Body of pancreas (tissue), 4 donors: ENCODE measurements at regions not wholly inside any gene's neighbourhood (a gene's known extent, or its start where the extent isn't known, plus 50 kb on each side); places are given as distances from the start of the nearest gene placed in this dataset.
"Not testable (repeated sequence)": the region's sequence is repeated elsewhere in the genome, so short reads cannot be mapped to it uniquely, and the experiment has no call there.

ENCODE experiments used
- ATAC-seq: fragments of 150-250 bp; one replicate; pipeline ENCODE4 v1.9.1; 2016
- DNase-seq, 4 donors: peaks; one replicate each; pipeline ENCODE4 v3.0.0-alpha.2; 2019
- H3K27ac ChIP-seq, 4 donors: fragments of 200-600 bp; sonication (generic); 1 replicate in 3 of 4; 2 replicates in 1 of 4; pipeline versions ENCODE4 v1.5.1 to v1.6.1; 2016 to 2019; ENCODE audit warnings: mild to moderate bottlenecking in 1 of 4, mixed read lengths in 1 of 4, moderate library complexity in 1 of 4
- H3K27me3 ChIP-seq, 2 donors: fragments of 200-600 bp; sonication (generic); one replicate each; pipeline ENCODE4 v1.6.0; 2016; ENCODE audit warnings: mild to moderate bottlenecking in 1 of 2
- H3K36me3 ChIP-seq, 2 donors: fragments of 200-600 bp; sonication (generic); replicated peaks in 1 of 2; 2 replicates each; pipeline ENCODE4 v1.5.1; 2016; ENCODE audit warnings: low read depth in 2 of 2; ENCODE audit not compliant: insufficient read depth in 1 of 2
- H3K4me1 ChIP-seq: fragments of 200-600 bp; sonication (generic); one replicate; pipeline ENCODE4 v1.6.0; 2016
- H3K4me3 ChIP-seq, 2 donors: fragments of 200-600 bp; sonication (generic); 1 replicate in 1 of 2; 2 replicates in 1 of 2; pipeline ENCODE4 v1.5.1; 2016 to 2019
- H3K9me3 ChIP-seq, 3 donors: fragments of 200-600 bp; sonication (generic); 1 replicate in 2 of 3; 2 replicates in 1 of 3; pipeline ENCODE4 v1.5.1; 2016
- CTCF ChIP-seq, 7 experiments: fragments of 450-650 bp in 4 of 7; fragments of 200-600 bp in 3 of 7; sonication (generic) in 3 of 7; IDR thresholded peaks; one replicate each; pipeline ENCODE4 v1.5.1; 2016 to 2019; ENCODE audit warnings: antibody characterized with exemption in 7 of 7
- POLR2A ChIP-seq, 3 donors: fragments of 450-650 bp; IDR thresholded peaks; one replicate each; pipeline ENCODE4 v1.6.1; 2016; ENCODE audit warnings: antibody characterized with exemption in 3 of 3, mild to moderate bottlenecking in 2 of 3
- WGBS, 2 donors: methylation state at CpG; one replicate each; pipeline ENCODE4 v1.1.5; 2017; 5-methylcytosine and 5-hydroxymethylcytosine counted together
- intact Hi-C: fragments of 100-400 bp; cut with DNase I; formaldehyde crosslinking; loops from one replicate; pipeline ENCODE4 v1.15.1; 2023

- Histone ChIP-seq H3K9me3 (no peaks in the 10 kb centered on the region), H3K27me3 (no peaks in the 10 kb centered on the region), H3K27ac (no peak overlapping the region), H3K4me1 (no peaks in the 10 kb centered on the region), H3K4me3 (no peak overlapping the region), H3K36me3 (no peaks in the 10 kb centered on the region)
- DNase-seq (no peak), ATAC-seq (no peak)
- 94 to 96% methylated on average over 3 of the region's 3 CpGs for WGBS, 2 donors
- intact Hi-C loops: no loop called here
- TF ChIP-seq CTCF (IDR thresholded peaks at IDR 0.05) (no peak), POLR2A (IDR thresholded peaks at IDR 0.05) (no peak)
Observed at GRCh38 chr2:16183345-16183744, 243.0 kb downstream of the MYCN start.

GRCh38 chr2:16182841-16183240 is 242.5 kb downstream of the MYCN start:
- Histone ChIP-seq H3K4me3 (no peak overlapping the region), H3K4me1 (no peaks in the 10 kb centered on the region), H3K36me3 (no peaks in the 10 kb centered on the region), H3K27ac (no peak overlapping the region), H3K27me3 (no peaks in the 10 kb centered on the region), H3K9me3 (no peaks in the 10 kb centered on the region)
- no peak for ATAC-seq
- intact Hi-C loops: no loop called here
- TF ChIP-seq CTCF (IDR thresholded peaks at IDR 0.05): no peak
- no peak for TF ChIP-seq POLR2A (IDR thresholded peaks at IDR 0.05)
- DNase-seq: no peak

GRCh38 chr2:16182311-16182815 is 242.0 kb downstream of the MYCN start:
- ATAC-seq, H3K27me3 ChIP-seq, H3K27ac ChIP-seq, H3K9me3 ChIP-seq, DNase-seq, H3K4me3 ChIP-seq, H3K36me3 ChIP-seq, intact Hi-C loops, H3K4me1 ChIP-seq: not testable (repeated sequence)
- whole genome bisulfite sequencing, 2 donors: 88 to 89% methylated on average over 2 of the region's 2 CpGs

- no peaks in the 10 kb centered on the region for H3K27me3 ChIP-seq
- WGBS, 2 donors: 93 to 95% methylated on average over 8 of the region's 8 CpGs
- TF ChIP-seq CTCF (IDR thresholded peaks at IDR 0.05) (no peak), POLR2A (IDR thresholded peaks at IDR 0.05) (no peak)
- intact Hi-C loops: no loop called here
- H3K36me3 ChIP-seq: no peaks in the 10 kb centered on the region
- DNase-seq (no peak), ATAC-seq (no peak)
- no peak overlapping the region for H3K27ac ChIP-seq
- H3K9me3 ChIP-seq: no peaks in the 10 kb centered on the region
- H3K4me3 ChIP-seq: no peak overlapping the region
- H3K4me1 ChIP-seq: no peaks in the 10 kb centered on the region
Observed at GRCh38 chr2:16181741-16182090, 241.4 kb downstream of the MYCN start.

GRCh38 chr2:16181062-16181740 is 240.9 kb downstream of the MYCN start:
- intact Hi-C loops: no loop called here
- Histone ChIP-seq H3K4me3 (no peak overlapping the region), H3K27ac (no peak overlapping the region), H3K9me3 (no peaks in the 10 kb centered on the region), H3K27me3 (no peaks in the 10 kb centered on the region), H3K36me3 (no peaks in the 10 kb centered on the region), H3K4me1 (no peaks in the 10 kb centered on the region)
- peak in 2 of 4 donors; percentile 16 to 40 for DNase-seq
- TF ChIP-seq CTCF (IDR thresholded peaks at IDR 0.05): no peak
- TF ChIP-seq POLR2A (IDR thresholded peaks at IDR 0.05): no peak
- ATAC-seq: no peak
- WGBS, 2 donors: 83 to 92% methylated on average over 7 to 12 of the region's 12 CpGs
